HepG2 (cell line): ENCODE measurements at regions not wholly inside any gene's neighbourhood (a gene's known extent, or its start where the extent isn't known, plus 50 kb on each side); places are given as distances from the start of the nearest gene placed in this dataset.

ENCODE experiments used
- CBFB ChIP-seq: sonication (generic); formaldehyde crosslinking; IDR thresholded peaks from 2 replicates; pipeline ENCODE4 v1.4.0; 2020; ENCODE audit warnings: missing genetic modification reagents
- CBX5 ChIP-seq: sonication (generic); formaldehyde crosslinking; IDR thresholded peaks from 2 replicates; pipeline ENCODE4 v1.4.0; 2020; ENCODE audit warnings: missing genetic modification reagents, borderline replicate concordance
- ELF4 ChIP-seq: sonication (generic); formaldehyde crosslinking; IDR thresholded peaks from 2 replicates; pipeline ENCODE4 v1.5.0; 2020; ENCODE audit warnings: missing genetic modification reagents, mild to moderate bottlenecking, moderate library complexity, borderline replicate concordance
- MEF2D ChIP-seq: sonication (generic); formaldehyde crosslinking; IDR thresholded peaks from 2 replicates; pipeline ENCODE4 v1.5.1; 2020; ENCODE audit warnings: mild to moderate bottlenecking, missing genetic modification reagents
- NFIC ChIP-seq: IDR thresholded peaks from 2 replicates; pipeline ENCODE4 v1.6.1; 2012; ENCODE audit warnings: mild to moderate bottlenecking, low read length, inconsistent platforms
- NFYC ChIP-seq: IDR thresholded peaks from 2 replicates; pipeline ENCODE4 v1.6.1; 2016; ENCODE audit warnings: missing genetic modification reagents, missing compliant biosample characterization
- NONO ChIP-seq, 2 experiments: fragments of 450-650 bp in 1 of 2; sonication (generic) in 1 of 2; formaldehyde crosslinking in 1 of 2; IDR thresholded peaks in 1 of 2; conservative IDR thresholded peaks in 1 of 2; 2 replicates each; pipeline versions ENCODE4 v1.6.1 to v1.8.0; 2017 to 2022; ENCODE audit warnings: mild to moderate bottlenecking in 1 of 2, missing genetic modification reagents in 1 of 2, moderate library complexity in 1 of 2
- NR0B2 ChIP-seq: sonication (generic); formaldehyde crosslinking; IDR thresholded peaks from 2 replicates; pipeline ENCODE4 v1.4.0; 2020; ENCODE audit warnings: mild to moderate bottlenecking, missing genetic modification reagents
- SRF ChIP-seq: IDR thresholded peaks from 2 replicates; pipeline ENCODE4 v1.6.1; 2011; ENCODE audit warnings: mild to moderate bottlenecking, low read depth, low read length, moderate library complexity
- ZNF124 ChIP-seq: sonication (generic); formaldehyde crosslinking; IDR thresholded peaks from 2 replicates; pipeline ENCODE4 v1.4.0; 2020; ENCODE audit warnings: missing genetic modification reagents
- ZNF18 ChIP-seq: sonication (generic); formaldehyde crosslinking; IDR thresholded peaks from 2 replicates; pipeline ENCODE4 v1.8.0; 2022; ENCODE audit warnings: mild to moderate bottlenecking, missing genetic modification reagents; ENCODE audit not compliant: insufficient replicate concordance
- ZNF234 ChIP-seq: sonication (generic); formaldehyde crosslinking; conservative IDR thresholded peaks from 2 replicates; pipeline ENCODE4 v1.5.1; 2020; ENCODE audit warnings: mild to moderate bottlenecking, missing genetic modification reagents
- ZNF468 ChIP-seq: sonication (generic); formaldehyde crosslinking; IDR thresholded peaks from 2 replicates; pipeline ENCODE4 v1.8.0; 2022; ENCODE audit warnings: mild to moderate bottlenecking, moderate library complexity, missing genetic modification reagents
- ZNF563 ChIP-seq: sonication (generic); formaldehyde crosslinking; IDR thresholded peaks from 2 replicates; pipeline ENCODE4 v1.8.0; 2022; ENCODE audit warnings: mild to moderate bottlenecking, moderate library complexity, missing genetic modification reagents
- ZNF609 ChIP-seq: sonication (generic); formaldehyde crosslinking; IDR thresholded peaks from 2 replicates; pipeline ENCODE4 v1.4.0; 2020; ENCODE audit warnings: mild to moderate bottlenecking, missing genetic modification reagents, borderline replicate concordance
- ZNF639 ChIP-seq: conservative IDR thresholded peaks from 2 replicates; pipeline ENCODE4 v1.6.1; 2018; ENCODE audit warnings: missing genetic modification reagents
- ZNF749 ChIP-seq: sonication (generic); formaldehyde crosslinking; IDR thresholded peaks from 2 replicates; pipeline ENCODE4 v1.8.0; 2022; ENCODE audit warnings: mild to moderate bottlenecking, missing genetic modification reagents, moderate library complexity, borderline replicate concordance
- ZSCAN9 ChIP-seq: IDR thresholded peaks from 2 replicates; pipeline ENCODE4 v1.6.1; 2016; ENCODE audit warnings: borderline replicate concordance
- TF ChIP-seq, protein P1 (sequence below): IDR thresholded peaks from 2 replicates; pipeline ENCODE4 v1.6.1; 2016

DNA sequence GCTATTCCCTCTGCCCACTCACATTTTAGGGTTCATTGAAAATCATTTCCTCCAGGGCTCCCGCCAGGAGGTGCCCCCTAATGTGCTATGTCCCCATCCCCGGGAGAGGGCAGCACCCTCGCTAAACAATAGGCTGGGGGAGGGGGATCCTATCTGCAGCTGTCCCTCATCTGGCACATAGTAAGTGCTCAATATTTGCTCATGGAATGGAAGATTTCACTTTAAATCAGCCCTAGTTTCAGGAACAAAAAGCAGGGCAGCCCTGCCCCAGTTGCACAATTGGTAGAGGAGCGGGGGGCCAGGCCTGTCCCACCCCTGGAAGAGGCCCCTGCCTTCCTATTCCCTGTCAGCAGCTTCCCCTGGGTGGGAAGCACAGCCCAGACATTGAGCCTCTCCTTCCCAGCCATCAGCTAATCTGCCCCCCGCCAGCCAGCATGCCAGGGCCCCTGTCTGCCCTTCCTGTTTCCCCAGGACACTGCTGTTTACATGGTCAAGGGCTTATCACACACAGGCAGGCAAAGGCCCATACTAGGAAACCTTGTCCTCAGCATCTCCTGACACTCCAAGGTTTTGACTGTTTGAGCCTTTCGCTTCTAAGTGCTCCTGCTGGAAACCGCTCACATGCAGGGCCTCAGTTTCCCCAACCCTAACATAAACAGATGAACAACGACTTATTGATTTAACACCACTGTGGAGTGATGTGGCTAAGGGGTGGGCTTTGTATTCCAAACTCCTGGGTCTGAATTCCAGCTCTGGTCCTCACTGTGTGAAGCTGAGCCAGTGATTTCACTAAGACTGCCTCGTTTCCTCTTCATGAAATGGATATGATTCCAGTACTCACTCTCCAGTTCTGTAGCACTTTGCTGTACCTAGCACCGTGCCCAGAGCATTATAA is 130.7 kb upstream of the ZMIZ1 start (continued):
- TF ChIP-seq ZNF609 (CRISPR knock-in tag) (0 out of 2 replicates have a peak, but pooled peaks have one; percentile 24), ZNF234 (CRISPR knock-in tag) (no peak), ZNF563 (CRISPR knock-in tag) (no peak), ZNF468 (CRISPR knock-in tag) (no peak), NFYC (no peak), NONO (IDR thresholded peaks at IDR 0.05) (no peak), NONO (CRISPR knock-in tag; conservative IDR thresholded peaks at IDR 0.05) (no peak), CBFB (CRISPR knock-in tag) (no peak), NFIC (no peak), ZSCAN9 (CRISPR knock-in tag) (no peak), CBX5 (CRISPR knock-in tag) (no peak), ZNF18 (CRISPR knock-in tag) (no peak), NR0B2 (CRISPR knock-in tag) (no peak), ELF4 (CRISPR knock-in tag) (no peak), MEF2D (CRISPR knock-in tag) (no peak), SRF (no peak), ZNF639 (no peak), ZNF749 (no peak), ZNF124 (no peak)
- TF ChIP-seq, protein P1, sequence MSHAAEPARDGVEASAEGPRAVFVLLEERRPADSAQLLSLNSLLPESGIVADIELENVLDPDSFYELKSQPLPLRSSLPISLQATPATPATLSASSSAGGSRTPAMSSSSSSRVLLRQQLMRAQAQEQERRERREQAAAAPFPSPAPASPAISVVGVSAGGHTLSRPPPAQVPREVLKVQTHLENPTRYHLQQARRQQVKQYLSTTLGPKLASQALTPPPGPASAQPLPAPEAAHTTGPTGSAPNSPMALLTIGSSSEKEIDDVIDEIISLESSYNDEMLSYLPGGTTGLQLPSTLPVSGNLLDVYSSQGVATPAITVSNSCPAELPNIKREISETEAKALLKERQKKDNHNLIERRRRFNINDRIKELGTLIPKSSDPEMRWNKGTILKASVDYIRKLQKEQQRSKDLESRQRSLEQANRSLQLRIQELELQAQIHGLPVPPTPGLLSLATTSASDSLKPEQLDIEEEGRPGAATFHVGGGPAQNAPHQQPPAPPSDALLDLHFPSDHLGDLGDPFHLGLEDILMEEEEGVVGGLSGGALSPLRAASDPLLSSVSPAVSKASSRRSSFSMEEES: no peak
